ENCODE measurements at regions not wholly inside any gene's neighbourhood (a gene's known extent, or its start where the extent isn't known, plus 50 kb on each side); places are given as distances from the start of the nearest gene placed in this dataset.

GRCh38 chr9:7376213-7376612, 423.4 kb downstream of the DMAC1 start:
- TF ChIP-seq, protein P1, sequence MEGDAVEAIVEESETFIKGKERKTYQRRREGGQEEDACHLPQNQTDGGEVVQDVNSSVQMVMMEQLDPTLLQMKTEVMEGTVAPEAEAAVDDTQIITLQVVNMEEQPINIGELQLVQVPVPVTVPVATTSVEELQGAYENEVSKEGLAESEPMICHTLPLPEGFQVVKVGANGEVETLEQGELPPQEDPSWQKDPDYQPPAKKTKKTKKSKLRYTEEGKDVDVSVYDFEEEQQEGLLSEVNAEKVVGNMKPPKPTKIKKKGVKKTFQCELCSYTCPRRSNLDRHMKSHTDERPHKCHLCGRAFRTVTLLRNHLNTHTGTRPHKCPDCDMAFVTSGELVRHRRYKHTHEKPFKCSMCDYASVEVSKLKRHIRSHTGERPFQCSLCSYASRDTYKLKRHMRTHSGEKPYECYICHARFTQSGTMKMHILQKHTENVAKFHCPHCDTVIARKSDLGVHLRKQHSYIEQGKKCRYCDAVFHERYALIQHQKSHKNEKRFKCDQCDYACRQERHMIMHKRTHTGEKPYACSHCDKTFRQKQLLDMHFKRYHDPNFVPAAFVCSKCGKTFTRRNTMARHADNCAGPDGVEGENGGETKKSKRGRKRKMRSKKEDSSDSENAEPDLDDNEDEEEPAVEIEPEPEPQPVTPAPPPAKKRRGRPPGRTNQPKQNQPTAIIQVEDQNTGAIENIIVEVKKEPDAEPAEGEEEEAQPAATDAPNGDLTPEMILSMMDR (IDR thresholded peaks at IDR 0.05), result no peak
- TF ChIP-seq POLR2A (IDR thresholded peaks at IDR 0.05), result no peak
- TF ChIP-seq POLR2AphosphoS5 (IDR thresholded peaks at IDR 0.05), result no peak
- no peak for TF ChIP-seq EP300 (IDR thresholded peaks at IDR 0.05)
